Mesodermal cell (in vitro differentiated cells): ENCODE measurements at regions not wholly inside any gene's neighbourhood (a gene's known extent, or its start where the extent isn't known, plus 50 kb on each side); places are given as distances from the start of the nearest gene placed in this dataset.

Experiments
- H3K27ac ChIP-seq: 2 replicates; pipeline ENCODE4 v1.7.0; 2013; ENCODE audit warnings: mild to moderate bottlenecking, low read depth, low read length, moderate library complexity; ENCODE audit not compliant: severe bottlenecking
- H3K36me3 ChIP-seq: 2 replicates; pipeline ENCODE4 v1.7.1; 2013; ENCODE audit warnings: mild to moderate bottlenecking, low read length, moderate library complexity; ENCODE audit not compliant: control insufficient read depth, insufficient read depth
- H3K4me1 ChIP-seq: one replicate; pipeline ENCODE4 v1.7.1; 2013; ENCODE audit warnings: mild to moderate bottlenecking, low read length; ENCODE audit not compliant: insufficient read depth, control insufficient read depth, poor library complexity, severe bottlenecking
- H3K4me3 ChIP-seq: 2 replicates; pipeline ENCODE4 v1.7.0; 2013; ENCODE audit warnings: low read length, control low read depth, mild to moderate bottlenecking; ENCODE audit not compliant: insufficient read depth, poor library complexity, severe bottlenecking; ENCODE audit errors: extremely low read depth
- H3K9me3 ChIP-seq: 2 replicates; pipeline ENCODE4 v1.7.1; 2013; ENCODE audit warnings: mild to moderate bottlenecking, low read length, moderate library complexity; ENCODE audit not compliant: control insufficient read depth
- WGBS, 2 experiments: methylation state at CpG; one replicate each; pipeline ENCODE4 v1.1.5; 2013; ENCODE audit warnings: missing lambda C conversion rate in 2 of 2; ENCODE audit not compliant: insufficient coverage in 2 of 2; 5-methylcytosine and 5-hydroxymethylcytosine counted together

DNA sequence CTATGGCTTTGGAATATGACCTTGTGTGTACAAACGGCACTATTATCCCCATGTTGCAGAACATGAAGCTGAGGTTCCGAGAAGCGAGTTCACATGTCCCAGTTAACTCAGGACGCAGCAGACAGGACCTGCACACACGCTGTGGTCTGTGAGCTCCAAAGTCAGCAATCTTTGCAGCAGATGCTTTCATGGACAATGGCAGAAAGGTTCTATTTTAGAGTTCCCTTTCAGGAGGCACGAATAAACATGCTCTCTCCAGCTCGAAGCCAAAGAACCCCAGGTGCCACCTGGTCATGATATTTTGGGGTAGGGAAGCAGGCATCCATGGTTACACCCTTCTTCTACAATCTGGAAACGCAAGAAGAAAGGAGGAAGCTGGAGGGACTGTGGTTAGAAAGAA lies 412.0 kb downstream of the TMEM114 start:
- Histone ChIP-seq H3K27ac (no peak overlapping the region), H3K9me3 (no peaks in the 10 kb centered on the region), H3K36me3 (no peaks in the 10 kb centered on the region), H3K4me1 (no peaks in the 10 kb centered on the region), H3K4me3 (no peak overlapping the region)
- 79 to 87% methylated on average over 7 of the region's 8 CpGs for WGBS, 2 experiments

GRCh38 chr16:8175411-8175810 lies 414.9 kb downstream of the TMEM114 start:
- Histone ChIP-seq H3K4me1 (no peaks in the 10 kb centered on the region), H3K36me3 (no peaks in the 10 kb centered on the region), H3K9me3 (no peaks in the 10 kb centered on the region), H3K4me3 (no peak overlapping the region), H3K27ac (no peak overlapping the region)
- 96 to 100% methylated on average over 1 to 3 of the region's 3 CpGs for WGBS, 2 experiments

DNA sequence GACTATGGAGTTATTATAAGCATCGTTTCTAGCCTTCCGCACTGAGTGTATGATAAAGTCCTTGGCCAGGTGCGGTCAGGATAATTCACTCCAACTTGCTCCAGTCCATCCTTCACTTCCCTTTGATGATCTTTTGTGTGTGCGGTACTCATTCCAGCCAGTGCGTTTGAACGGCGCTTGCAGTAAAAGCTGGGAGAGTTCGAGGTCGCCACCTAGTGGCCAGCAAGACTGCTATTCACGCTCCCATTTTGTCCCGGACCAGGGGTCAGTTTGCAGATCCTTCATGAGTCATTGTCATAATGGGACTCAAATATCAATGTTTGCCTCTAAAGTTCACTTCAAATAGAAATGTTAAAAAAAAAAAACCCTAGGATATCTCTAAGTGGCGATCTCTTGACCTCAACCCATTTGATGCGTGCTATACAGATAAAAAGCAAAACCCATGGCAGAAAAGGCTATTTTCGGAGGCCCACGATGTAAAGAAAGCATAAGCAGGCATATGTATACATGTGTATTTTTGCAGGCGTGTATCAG lies 417.1 kb downstream of the TMEM114 start:
- Histone ChIP-seq H3K27ac (no peak overlapping the region), H3K9me3 (no peaks in the 10 kb centered on the region), H3K36me3 (no peaks in the 10 kb centered on the region), H3K4me1 (no peaks in the 10 kb centered on the region), H3K4me3 (no peak overlapping the region)
- WGBS, 2 experiments = 17 to 19% methylated on average over 8 to 12 of the region's 16 CpGs

DNA sequence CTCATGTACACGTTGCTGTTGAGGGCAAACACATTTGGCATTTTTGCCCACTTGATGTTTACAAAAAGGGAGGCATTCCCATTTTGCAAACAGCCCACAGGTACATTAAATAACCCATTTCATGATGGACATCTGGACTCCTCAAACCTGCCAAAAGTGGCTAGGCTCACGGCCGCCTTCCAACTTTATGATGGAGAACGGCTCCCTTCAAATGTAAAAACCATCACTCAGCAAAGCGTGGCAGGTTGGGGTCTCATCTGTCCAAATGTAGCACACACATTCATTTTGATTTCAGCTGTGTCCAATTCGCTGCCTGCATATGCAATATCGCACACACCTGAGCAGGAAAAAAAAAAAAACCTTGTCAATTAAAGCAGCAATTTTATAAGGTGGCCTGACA lies 417.8 kb downstream of the TMEM114 start:
- WGBS, 2 experiments = 81 to 92% methylated on average over 5 to 6 of the region's 7 CpGs
- Histone ChIP-seq H3K9me3 (no peaks in the 10 kb centered on the region), H3K36me3 (no peaks in the 10 kb centered on the region), H3K4me3 (no peak overlapping the region), H3K27ac (no peak overlapping the region), H3K4me1 (no peaks in the 10 kb centered on the region)

DNA sequence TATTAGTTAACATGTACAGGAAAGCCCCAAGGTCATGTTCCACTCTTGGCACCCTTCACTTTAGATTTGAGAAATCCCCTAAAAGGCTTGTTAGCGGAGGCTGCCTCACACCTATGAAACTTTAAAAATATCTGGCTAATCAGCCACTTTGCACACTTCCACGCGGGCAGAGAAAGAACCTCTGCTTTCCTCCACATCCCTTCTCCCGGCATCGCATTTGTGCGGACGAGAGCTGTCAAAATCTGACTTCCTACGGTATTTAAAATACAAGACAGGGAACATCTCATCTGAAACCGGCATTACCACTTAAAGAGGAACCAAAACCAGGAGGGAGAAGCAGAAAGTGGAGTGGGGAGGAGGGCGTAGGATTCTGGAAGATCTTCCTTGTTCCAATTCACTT lies 422.3 kb downstream of the TMEM114 start:
- H3K4me1 ChIP-seq = no peaks in the 10 kb centered on the region
- H3K9me3 ChIP-seq = no peaks in the 10 kb centered on the region
- H3K36me3 ChIP-seq = no peaks in the 10 kb centered on the region
- WGBS, 2 experiments = 93 to 94% methylated on average over 6 to 7 of the region's 10 CpGs
- H3K4me3 ChIP-seq = no peak overlapping the region
- H3K27ac ChIP-seq = no peak overlapping the region

DNA sequence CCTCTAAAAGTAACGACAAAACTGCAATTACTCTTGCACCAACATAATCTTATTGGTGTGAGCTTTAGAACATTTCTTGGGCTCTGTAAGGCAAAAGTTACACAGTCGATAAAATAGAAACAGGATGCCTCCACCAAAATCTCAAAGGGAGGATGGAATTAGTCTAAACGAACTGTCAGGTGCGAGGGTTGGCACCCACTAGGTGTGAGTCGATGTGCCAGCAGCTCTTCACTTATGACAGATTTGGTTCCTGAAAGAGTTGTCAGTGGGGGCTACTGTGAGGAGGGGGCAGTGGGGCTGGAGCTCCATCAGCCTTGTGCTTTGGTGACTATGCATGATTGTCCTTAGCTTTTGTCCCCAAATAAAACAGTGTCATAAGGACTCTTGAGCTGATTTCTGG lies 422.9 kb downstream of the TMEM114 start:
- WGBS, 2 experiments = 82 to 94% methylated on average over 4 to 5 of the region's 5 CpGs
- Histone ChIP-seq H3K27ac (no peak overlapping the region), H3K9me3 (no peaks in the 10 kb centered on the region)

GRCh38 chr16:8158051-8158450 lies 432.3 kb downstream of the TMEM114 start:
- Histone ChIP-seq H3K9me3 (no peaks in the 10 kb centered on the region), H3K36me3 (no peaks in the 10 kb centered on the region), H3K4me3 (no peak overlapping the region), H3K4me1 (no peaks in the 10 kb centered on the region), H3K27ac (no peak overlapping the region)
- 83 to 94% methylated on average over 5 of the region's 5 CpGs for WGBS, 2 experiments

More for the DNA sequence above, 422.9 kb downstream of the TMEM114 start:
- no peak overlapping the region for H3K4me3 ChIP-seq
- H3K36me3 ChIP-seq = no peaks in the 10 kb centered on the region
- H3K4me1 ChIP-seq = no peaks in the 10 kb centered on the region

GRCh38 chr16:8155275-8155674 lies 435.0 kb downstream of the TMEM114 start:
- WGBS, 2 experiments = no CpG with 5 or more reads among the region's 2 CpGs
- Histone ChIP-seq H3K36me3 (no peaks in the 10 kb centered on the region), H3K4me1 (no peaks in the 10 kb centered on the region)

DNA sequence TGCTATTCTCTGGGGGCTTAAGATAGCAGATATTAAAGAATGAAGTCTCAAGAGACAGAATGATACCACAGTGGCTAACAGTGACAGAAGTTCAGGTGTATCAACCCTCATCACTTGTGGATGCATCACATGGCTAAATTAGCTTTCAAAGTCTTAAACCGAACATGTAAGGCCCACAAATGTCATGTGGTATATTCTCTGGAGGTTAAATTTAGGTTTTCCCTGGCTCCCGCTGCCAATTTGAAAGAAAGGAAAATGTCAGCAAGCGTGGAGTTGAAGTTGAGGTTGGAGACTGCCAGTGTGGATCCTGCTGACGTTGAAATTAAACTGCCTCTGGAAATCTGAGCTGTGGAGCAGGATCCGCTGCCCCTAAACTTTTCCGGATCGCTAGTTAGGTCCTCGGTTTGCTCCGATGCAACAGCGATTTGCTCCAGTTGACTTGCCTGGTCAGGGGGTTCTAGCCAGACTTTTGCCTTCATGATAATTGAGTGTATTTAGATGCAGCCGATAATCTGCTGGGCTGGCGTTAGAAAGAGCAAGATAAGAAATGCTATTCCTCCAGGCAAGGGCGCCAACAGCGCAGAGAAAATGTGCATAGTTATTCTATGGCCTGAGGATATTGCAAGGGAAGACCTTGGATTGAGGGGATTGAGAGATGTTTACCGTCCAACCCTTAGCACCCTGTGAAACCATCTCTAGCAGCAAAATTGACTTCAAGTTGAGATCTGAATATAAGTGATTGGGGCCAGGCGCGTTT lies 443.9 kb downstream of the TMEM114 start:
- H3K4me1 ChIP-seq = no peaks in the 10 kb centered on the region
- H3K4me3 ChIP-seq = no peak overlapping the region
- no peak overlapping the region for H3K27ac ChIP-seq
- WGBS, 2 experiments = 94 to 96% methylated on average over 14 to 16 of the region's 17 CpGs
- no peaks in the 10 kb centered on the region for H3K9me3 ChIP-seq
- H3K36me3 ChIP-seq = no peaks in the 10 kb centered on the region

More at GRCh38 chr16:8155275-8155674, 435.0 kb downstream of the TMEM114 start:
- Histone ChIP-seq H3K4me3 (no peak overlapping the region), H3K9me3 (no peaks in the 10 kb centered on the region), H3K27ac (no peak overlapping the region)

DNA sequence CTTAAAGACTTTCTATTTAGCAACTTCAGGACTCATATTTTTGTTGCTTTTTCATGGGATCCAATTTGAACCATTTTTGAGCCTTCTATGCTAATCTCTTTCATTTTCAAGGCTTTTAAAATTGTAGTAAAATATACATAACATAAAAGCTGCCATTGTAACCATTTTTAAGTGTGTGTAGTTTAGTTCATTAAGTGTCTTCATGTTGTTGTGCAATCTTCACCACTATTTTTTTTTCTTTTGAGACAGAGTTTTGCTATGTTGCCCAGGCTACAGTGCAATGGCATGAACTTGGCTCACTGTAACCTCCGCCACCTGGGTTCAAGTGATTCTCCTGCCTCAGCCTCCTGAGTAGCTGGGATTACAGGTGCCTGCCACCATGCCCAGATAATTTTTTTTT lies 451.6 kb downstream of the TMEM114 start:
- Histone ChIP-seq H3K9me3 (no peaks in the 10 kb centered on the region), H3K27ac (no peak overlapping the region), H3K4me1 (no peaks in the 10 kb centered on the region), H3K4me3 (no peak overlapping the region), H3K36me3 (no peaks in the 10 kb centered on the region)
- 83 to 100% methylated on average over 1 of the region's 1 CpG for WGBS, 2 experiments

DNA sequence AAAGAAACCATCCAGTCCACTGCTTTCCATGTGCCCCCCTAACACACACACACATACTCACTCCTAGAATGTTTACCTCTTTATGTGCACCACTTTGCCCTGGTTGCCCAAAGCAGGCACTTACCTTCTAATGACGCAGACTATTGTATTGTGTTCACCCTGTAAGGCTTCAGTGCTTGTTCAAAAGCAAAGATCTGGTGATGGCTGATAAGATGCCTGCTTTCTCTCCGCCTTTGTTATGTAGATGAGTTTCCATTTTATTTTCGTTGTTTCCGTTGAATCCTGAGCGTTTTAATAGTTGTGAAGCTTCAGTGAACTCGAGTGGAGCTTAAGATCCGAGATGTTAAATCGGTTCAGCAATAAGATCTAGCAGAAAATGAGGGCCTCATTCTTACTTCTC lies 452.7 kb downstream of the TMEM114 start:
- Histone ChIP-seq H3K9me3 (no peaks in the 10 kb centered on the region), H3K4me1 (no peaks in the 10 kb centered on the region), H3K4me3 (no peak overlapping the region), H3K27ac (no peak overlapping the region), H3K36me3 (no peaks in the 10 kb centered on the region)
- 50 to 72% methylated on average over 3 to 8 of the region's 8 CpGs for whole genome bisulfite sequencing, 2 experiments
